ENCODE measurements at regions not wholly inside any gene's neighbourhood (a gene's known extent, or its start where the extent isn't known, plus 50 kb on each side); places are given as distances from the start of the nearest gene placed in this dataset.

- TF ChIP-seq, protein P1, sequence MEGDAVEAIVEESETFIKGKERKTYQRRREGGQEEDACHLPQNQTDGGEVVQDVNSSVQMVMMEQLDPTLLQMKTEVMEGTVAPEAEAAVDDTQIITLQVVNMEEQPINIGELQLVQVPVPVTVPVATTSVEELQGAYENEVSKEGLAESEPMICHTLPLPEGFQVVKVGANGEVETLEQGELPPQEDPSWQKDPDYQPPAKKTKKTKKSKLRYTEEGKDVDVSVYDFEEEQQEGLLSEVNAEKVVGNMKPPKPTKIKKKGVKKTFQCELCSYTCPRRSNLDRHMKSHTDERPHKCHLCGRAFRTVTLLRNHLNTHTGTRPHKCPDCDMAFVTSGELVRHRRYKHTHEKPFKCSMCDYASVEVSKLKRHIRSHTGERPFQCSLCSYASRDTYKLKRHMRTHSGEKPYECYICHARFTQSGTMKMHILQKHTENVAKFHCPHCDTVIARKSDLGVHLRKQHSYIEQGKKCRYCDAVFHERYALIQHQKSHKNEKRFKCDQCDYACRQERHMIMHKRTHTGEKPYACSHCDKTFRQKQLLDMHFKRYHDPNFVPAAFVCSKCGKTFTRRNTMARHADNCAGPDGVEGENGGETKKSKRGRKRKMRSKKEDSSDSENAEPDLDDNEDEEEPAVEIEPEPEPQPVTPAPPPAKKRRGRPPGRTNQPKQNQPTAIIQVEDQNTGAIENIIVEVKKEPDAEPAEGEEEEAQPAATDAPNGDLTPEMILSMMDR (conservative IDR thresholded peaks at IDR 0.05): no peak
- no peak for TF ChIP-seq ZFX (IDR thresholded peaks at IDR 0.05)
- no peak overlapping the region for H3K27ac ChIP-seq
These were observed 225.5 kb upstream of the RBMS1 start for GRCh38 chr2:160719116-160719515.

DNA sequence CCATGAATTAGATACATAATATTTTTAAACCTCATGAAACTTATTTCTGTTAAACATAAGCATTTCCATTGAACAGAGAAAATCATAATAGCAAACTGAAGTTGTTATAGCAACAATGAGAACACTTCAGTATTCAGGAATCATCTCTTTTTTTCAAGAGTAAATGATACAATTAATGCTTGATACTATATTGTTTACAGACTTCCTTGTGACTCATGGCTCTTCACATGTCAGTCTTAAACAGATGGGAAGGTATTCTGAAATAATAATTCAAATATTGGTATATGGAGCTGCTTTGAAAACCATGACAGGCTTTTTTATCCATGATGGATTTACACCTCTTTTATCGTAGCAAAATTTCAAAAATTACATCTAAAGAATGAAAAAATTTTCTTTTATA, 226.5 kb upstream of the RBMS1 start:
- TF ChIP-seq ZFX (IDR thresholded peaks at IDR 0.05): no peak
- TF ChIP-seq, protein P1 (conservative IDR thresholded peaks at IDR 0.05): no peak
- no peak overlapping the region for H3K27ac ChIP-seq

DNA sequence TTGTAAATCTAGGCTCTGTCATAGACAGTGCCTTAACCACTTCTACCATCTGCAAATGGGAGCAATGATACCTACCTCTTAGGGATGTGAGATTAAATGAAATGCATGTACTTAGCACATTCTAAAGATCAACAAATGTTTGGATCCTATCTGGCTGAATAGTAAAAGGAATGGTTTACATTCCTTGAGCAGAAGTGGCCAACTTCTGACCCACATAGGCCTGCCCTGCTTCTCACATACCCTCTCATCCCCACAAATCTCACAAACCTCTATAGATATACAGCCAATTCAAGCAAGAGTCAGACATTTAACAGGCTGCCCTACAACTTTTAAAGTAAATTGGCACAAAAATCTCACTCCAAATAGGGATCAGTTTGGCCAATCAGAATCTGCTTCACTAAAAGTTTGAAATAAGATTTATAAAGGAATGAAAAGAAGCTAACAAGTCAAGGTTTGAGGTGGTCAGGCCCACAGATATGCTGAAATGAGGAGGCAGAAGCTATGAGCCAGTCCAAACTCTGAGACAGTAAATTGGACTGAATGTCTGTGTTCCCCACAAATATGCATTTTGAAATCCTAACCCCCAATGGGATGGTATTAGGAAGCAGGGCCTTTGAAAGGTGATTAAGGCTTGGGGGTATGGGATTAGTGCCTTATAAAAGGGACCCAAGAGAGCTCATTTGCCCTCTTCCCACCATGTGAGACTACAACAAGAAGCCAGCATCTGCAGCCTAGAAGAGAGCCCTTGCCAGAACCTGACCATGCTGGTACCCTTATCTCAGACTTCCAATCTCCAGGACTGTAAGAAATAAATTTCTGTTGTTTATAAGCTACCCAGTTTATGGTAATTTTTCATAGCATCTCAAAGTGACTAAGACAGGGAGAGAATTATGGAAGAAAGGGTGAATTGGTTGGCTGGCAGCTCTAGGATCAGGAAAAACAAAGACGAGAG, 227.8 kb upstream of the RBMS1 start:
- TF ChIP-seq, protein P1 (conservative IDR thresholded peaks at IDR 0.05): no peak
- TF ChIP-seq ZFX (IDR thresholded peaks at IDR 0.05): no peak
- H3K27ac ChIP-seq: no peak overlapping the region

GRCh38 chr2:160726046-160726445, 232.4 kb upstream of the RBMS1 start:
- no peak overlapping the region for H3K27ac ChIP-seq
- TF ChIP-seq, protein P1 (conservative IDR thresholded peaks at IDR 0.05): no peak
- TF ChIP-seq ZFX (IDR thresholded peaks at IDR 0.05): no peak

DNA sequence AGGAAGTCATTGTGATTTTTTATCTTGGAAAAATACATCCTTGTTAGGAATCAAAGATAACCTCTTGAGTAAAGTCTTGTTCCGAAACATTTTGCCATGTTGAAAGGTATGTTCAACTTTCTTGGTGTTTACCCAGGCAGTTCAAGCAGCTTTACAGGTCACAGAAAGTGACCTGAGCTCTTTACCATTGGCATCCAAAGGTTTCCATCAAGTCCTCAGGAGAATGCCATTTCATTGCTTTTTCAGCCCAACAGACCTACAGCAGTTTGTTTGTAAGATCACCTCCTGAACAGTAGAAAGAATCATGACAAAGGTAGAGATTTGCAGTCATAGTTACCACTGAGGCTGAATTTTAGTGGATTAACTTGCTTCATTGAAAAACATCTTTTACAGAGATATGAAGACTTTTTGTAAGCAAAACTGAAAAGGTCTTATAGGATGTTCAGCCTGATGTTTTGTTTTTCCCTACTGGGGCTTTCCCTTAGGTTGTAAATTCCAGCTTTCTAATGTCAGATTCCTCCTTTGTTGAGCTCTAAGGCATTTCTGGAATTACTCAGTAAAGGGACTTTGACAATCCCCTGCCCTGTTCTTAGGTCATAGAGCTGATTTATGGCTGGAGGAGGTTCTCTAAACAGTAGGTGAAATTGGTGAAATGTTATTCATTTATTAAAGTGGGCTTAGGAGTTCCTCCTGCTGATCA, 236.8 kb upstream of the RBMS1 start:
- H3K27ac ChIP-seq: no peak overlapping the region
- TF ChIP-seq, protein P1 (conservative IDR thresholded peaks at IDR 0.05): no peak
- no peak for TF ChIP-seq ZFX (IDR thresholded peaks at IDR 0.05)

GRCh38 chr2:160731415-160731814, 237.8 kb upstream of the RBMS1 start:
- H3K27ac ChIP-seq: no peak overlapping the region
- no peak for TF ChIP-seq ZFX (IDR thresholded peaks at IDR 0.05)
- TF ChIP-seq, protein P1 (conservative IDR thresholded peaks at IDR 0.05): no peak

DNA sequence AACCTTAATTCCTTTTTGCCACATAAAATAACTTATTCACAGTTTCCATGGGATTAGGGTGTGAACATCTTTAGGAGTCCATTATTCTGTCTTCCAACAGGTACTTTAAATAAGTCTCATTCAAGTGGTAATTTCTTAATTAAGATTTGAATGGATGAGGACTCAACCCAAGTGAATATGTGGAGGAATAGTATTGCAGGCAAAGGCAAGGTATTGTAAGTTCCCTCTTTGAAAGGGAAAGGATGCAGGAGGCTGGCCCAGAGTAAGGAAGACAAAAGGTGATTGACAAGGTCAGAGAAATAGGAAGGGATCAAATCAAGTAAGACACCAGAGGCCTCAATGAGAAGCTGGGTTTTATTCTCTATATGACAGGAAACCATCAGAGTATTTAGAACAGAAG, 238.2 kb upstream of the RBMS1 start:
- H3K27ac ChIP-seq: no peak overlapping the region
- TF ChIP-seq, protein P1 (conservative IDR thresholded peaks at IDR 0.05): no peak
- TF ChIP-seq ZFX (IDR thresholded peaks at IDR 0.05): no peak

Measured in C4-2B (cell line).